GM12892 (cell line): ENCODE measurements at regions not wholly inside any gene's neighbourhood (a gene's known extent, or its start where the extent isn't known, plus 50 kb on each side); places are given as distances from the start of the nearest gene placed in this dataset.

ENCODE experiments used
- POLR2A ChIP-seq: IDR thresholded peaks from 2 replicates; pipeline ENCODE4 v1.6.1; 2011; ENCODE audit warnings: low read depth, low read length, control low read depth
- POLR2AphosphoS5 ChIP-seq: IDR thresholded peaks from 2 replicates; pipeline ENCODE4 v1.6.1; 2011; ENCODE audit warnings: low read depth, low read length, control low read depth
- TAF1 ChIP-seq: IDR thresholded peaks from 2 replicates; pipeline ENCODE4 v1.6.1; 2011; ENCODE audit warnings: low read depth, mild to moderate bottlenecking, control low read depth, low read length, borderline replicate concordance

GRCh38 chr1:80517062-80517461 is 1283.7 kb upstream of the ADGRL2 start:
- no peak for TF ChIP-seq POLR2A
- no peak for TF ChIP-seq POLR2AphosphoS5
- no peak for TF ChIP-seq TAF1
